SK-N-SH treated with all-trans-retinoic acid at 6 μM for 48 hours (cell line): ENCODE measurements at regions not wholly inside any gene's neighbourhood (a gene's known extent, or its start where the extent isn't known, plus 50 kb on each side); places are given as distances from the start of the nearest gene placed in this dataset.

Experiments
- ATAC-seq: fragments of 200-7000 bp; cut with Tn5 transposase; 3 replicates; pipeline ENCODE4 v1.9.1; 2020; ENCODE audit warnings: mild to moderate bottlenecking, moderate library complexity
- ARNTL ChIP-seq: fragments of 450-650 bp; formaldehyde crosslinking; IDR thresholded peaks from 2 replicates; pipeline ENCODE4 v1.5.0; 2020; ENCODE audit warnings: low read depth, mild to moderate bottlenecking, moderate library complexity, borderline replicate concordance
- BACH2 ChIP-seq: fragments of 250-450 bp; sonication (Bioruptor Pico); IDR thresholded peaks from 2 replicates; pipeline ENCODE4 v1.9.0; 2021; ENCODE audit warnings: mild to moderate bottlenecking, borderline replicate concordance
- CSDC2 ChIP-seq: fragments of 250-450 bp; sonication (Bioruptor Pico); IDR thresholded peaks from 2 replicates; pipeline ENCODE4 v1.5.0; 2020; ENCODE audit warnings: mild to moderate bottlenecking, moderate library complexity
- ESRRG ChIP-seq: fragments of 250-450 bp; sonication (Bioruptor Pico); IDR thresholded peaks from 2 replicates; pipeline ENCODE4 v1.6.1; 2021; ENCODE audit warnings: mild to moderate bottlenecking
- GLIS3 ChIP-seq: fragments of 250-450 bp; sonication (Bioruptor Pico); IDR thresholded peaks from 2 replicates; pipeline ENCODE4 v1.5.0; 2020; ENCODE audit warnings: mild to moderate bottlenecking, moderate library complexity
- ISL1 ChIP-seq: fragments of 250-450 bp; sonication (Bioruptor Pico); IDR thresholded peaks from 2 replicates; pipeline ENCODE4 v2.1.2; 2022; ENCODE audit warnings: mild to moderate bottlenecking, moderate library complexity
- PPARA ChIP-seq: fragments of 250-450 bp; sonication (Bioruptor Pico); IDR thresholded peaks from 2 replicates; pipeline ENCODE4 v1.5.0; 2020; ENCODE audit warnings: mild to moderate bottlenecking, borderline replicate concordance
- RARB ChIP-seq: fragments of 250-450 bp; sonication (Bioruptor Pico); IDR thresholded peaks from 2 replicates; pipeline ENCODE4 v1.8.0; 2021; ENCODE audit warnings: mild to moderate bottlenecking, moderate library complexity
- SNAI2 ChIP-seq: fragments of 250-450 bp; sonication (Bioruptor Pico); IDR thresholded peaks from 2 replicates; pipeline ENCODE4 v1.5.0; 2020; ENCODE audit warnings: mild to moderate bottlenecking, moderate library complexity
- TCF4 ChIP-seq: fragments of 250-450 bp; sonication (Bioruptor Pico); IDR thresholded peaks from 2 replicates; pipeline ENCODE4 v1.8.0; 2021; ENCODE audit warnings: mild to moderate bottlenecking, moderate library complexity, borderline replicate concordance
- TOX ChIP-seq: fragments of 250-450 bp; sonication (Bioruptor Pico); IDR thresholded peaks from 2 replicates; pipeline ENCODE4 v1.8.0; 2021; ENCODE audit warnings: mild to moderate bottlenecking, moderate library complexity, borderline replicate concordance
- ZC3H10 ChIP-seq: fragments of 250-450 bp; sonication (Bioruptor Pico); IDR thresholded peaks from 2 replicates; pipeline ENCODE4 v1.5.1; 2021; ENCODE audit warnings: mild to moderate bottlenecking, moderate library complexity
- ZFP3 ChIP-seq: fragments of 250-450 bp; sonication (Bioruptor Pico); IDR thresholded peaks from 2 replicates; pipeline ENCODE4 v1.5.0; 2020; ENCODE audit warnings: mild to moderate bottlenecking, moderate library complexity
- ZFP30 ChIP-seq: fragments of 450-650 bp; formaldehyde crosslinking; IDR thresholded peaks from 2 replicates; pipeline ENCODE4 v1.5.0; 2022; ENCODE audit warnings: mild to moderate bottlenecking, moderate library complexity
- ZNF565 ChIP-seq: fragments of 450-650 bp; formaldehyde crosslinking; conservative IDR thresholded peaks from 2 replicates; pipeline ENCODE4 v1.5.0; 2020; ENCODE audit warnings: low read depth, mild to moderate bottlenecking, moderate library complexity
- ZNF70 ChIP-seq: fragments of 450-650 bp; formaldehyde crosslinking; IDR thresholded peaks from 2 replicates; pipeline ENCODE4 v1.5.0; 2020; ENCODE audit warnings: mild to moderate bottlenecking, moderate library complexity
- ZNF8 ChIP-seq: fragments of 450-650 bp; formaldehyde crosslinking; IDR thresholded peaks from 2 replicates; pipeline ENCODE4 v1.5.0; 2020; ENCODE audit warnings: mild to moderate bottlenecking, moderate library complexity
- TF ChIP-seq, protein P1 (sequence below): fragments of 250-450 bp; sonication (Bioruptor Pico); IDR thresholded peaks from 2 replicates; pipeline ENCODE4 v1.5.1; 2020; ENCODE audit warnings: low read depth, mild to moderate bottlenecking, moderate library complexity
- TF ChIP-seq, protein P2 (sequence below): fragments of 250-450 bp; sonication (Bioruptor Pico); IDR thresholded peaks from 2 replicates; pipeline ENCODE4 v1.5.1; 2021; ENCODE audit warnings: mild to moderate bottlenecking, moderate library complexity
- TF ChIP-seq, protein P3 (sequence below): fragments of 250-450 bp; sonication (Bioruptor Pico); IDR thresholded peaks from 2 replicates; pipeline ENCODE4 v1.5.0; 2020; ENCODE audit warnings: mild to moderate bottlenecking, moderate library complexity
- TF ChIP-seq, protein P4 (sequence below): fragments of 250-450 bp; sonication (Bioruptor Pico); IDR thresholded peaks from 2 replicates; pipeline ENCODE4 v1.8.0; 2021; ENCODE audit warnings: low read depth, mild to moderate bottlenecking, moderate library complexity, borderline replicate concordance
- TF ChIP-seq, protein P5 (sequence below): fragments of 250-450 bp; sonication (Bioruptor Pico); IDR thresholded peaks from 2 replicates; pipeline ENCODE4 v1.8.0; 2020; ENCODE audit warnings: mild to moderate bottlenecking, moderate library complexity, borderline replicate concordance

DNA sequence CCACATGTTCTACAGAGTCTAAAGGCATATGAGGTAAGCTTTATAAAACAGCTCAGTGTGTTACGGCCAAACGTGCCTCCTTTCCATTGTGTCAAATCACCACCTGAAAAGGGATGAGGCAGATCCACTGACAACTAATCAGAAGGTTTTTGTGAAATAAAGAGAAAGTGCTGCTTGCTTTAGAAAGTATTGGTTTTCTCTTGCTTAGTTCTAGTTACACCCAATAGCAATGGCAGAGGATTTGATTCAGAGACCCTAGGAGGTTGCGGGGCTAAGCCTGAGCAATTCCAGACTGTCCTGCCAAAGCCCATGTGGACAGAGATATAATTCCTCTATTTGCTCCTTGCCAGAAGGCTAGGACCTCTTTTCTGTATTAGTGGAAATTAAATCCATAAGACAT, 125.5 kb downstream of the SPRY1 start:
- no peak for ATAC-seq
- TF ChIP-seq, protein P1, sequence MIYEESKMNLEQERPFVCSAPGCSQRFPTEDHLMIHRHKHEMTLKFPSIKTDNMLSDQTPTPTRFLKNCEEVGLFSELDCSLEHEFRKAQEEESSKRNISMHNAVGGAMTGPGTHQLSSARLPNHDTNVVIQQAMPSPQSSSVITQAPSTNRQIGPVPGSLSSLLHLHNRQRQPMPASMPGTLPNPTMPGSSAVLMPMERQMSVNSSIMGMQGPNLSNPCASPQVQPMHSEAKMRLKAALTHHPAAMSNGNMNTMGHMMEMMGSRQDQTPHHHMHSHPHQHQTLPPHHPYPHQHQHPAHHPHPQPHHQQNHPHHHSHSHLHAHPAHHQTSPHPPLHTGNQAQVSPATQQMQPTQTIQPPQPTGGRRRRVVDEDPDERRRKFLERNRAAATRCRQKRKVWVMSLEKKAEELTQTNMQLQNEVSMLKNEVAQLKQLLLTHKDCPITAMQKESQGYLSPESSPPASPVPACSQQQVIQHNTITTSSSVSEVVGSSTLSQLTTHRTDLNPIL = no peak
- TF ChIP-seq, protein P2, sequence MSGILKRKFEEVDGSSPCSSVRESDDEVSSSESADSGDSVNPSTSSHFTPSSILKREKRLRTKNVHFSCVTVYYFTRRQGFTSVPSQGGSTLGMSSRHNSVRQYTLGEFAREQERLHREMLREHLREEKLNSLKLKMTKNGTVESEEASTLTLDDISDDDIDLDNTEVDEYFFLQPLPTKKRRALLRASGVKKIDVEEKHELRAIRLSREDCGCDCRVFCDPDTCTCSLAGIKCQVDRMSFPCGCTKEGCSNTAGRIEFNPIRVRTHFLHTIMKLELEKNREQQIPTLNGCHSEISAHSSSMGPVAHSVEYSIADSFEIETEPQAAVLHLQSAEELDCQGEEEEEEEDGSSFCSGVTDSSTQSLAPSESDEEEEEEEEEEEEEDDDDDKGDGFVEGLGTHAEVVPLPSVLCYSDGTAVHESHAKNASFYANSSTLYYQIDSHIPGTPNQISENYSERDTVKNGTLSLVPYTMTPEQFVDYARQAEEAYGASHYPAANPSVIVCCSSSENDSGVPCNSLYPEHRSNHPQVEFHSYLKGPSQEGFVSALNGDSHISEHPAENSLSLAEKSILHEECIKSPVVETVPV (CRISPR knock-in tag) = no peak
- TF ChIP-seq PPARA (no peak), ZNF70 (CRISPR knock-in tag) (no peak), ZNF8 (no peak), TOX (CRISPR knock-in tag) (no peak), ZFP30 (CRISPR knock-in tag) (no peak), ISL1 (CRISPR knock-in tag) (no peak), RARB (CRISPR knock-in tag) (no peak), CSDC2 (CRISPR knock-in tag) (no peak), ESRRG (CRISPR knock-in tag) (no peak), SNAI2 (CRISPR knock-in tag) (no peak), GLIS3 (CRISPR knock-in tag) (no peak), BACH2 (CRISPR knock-in tag) (no peak), TCF4 (CRISPR knock-in tag) (no peak), ZC3H10 (CRISPR knock-in tag) (no peak), ZFP3 (CRISPR knock-in tag) (no peak)
- TF ChIP-seq, protein P3, sequence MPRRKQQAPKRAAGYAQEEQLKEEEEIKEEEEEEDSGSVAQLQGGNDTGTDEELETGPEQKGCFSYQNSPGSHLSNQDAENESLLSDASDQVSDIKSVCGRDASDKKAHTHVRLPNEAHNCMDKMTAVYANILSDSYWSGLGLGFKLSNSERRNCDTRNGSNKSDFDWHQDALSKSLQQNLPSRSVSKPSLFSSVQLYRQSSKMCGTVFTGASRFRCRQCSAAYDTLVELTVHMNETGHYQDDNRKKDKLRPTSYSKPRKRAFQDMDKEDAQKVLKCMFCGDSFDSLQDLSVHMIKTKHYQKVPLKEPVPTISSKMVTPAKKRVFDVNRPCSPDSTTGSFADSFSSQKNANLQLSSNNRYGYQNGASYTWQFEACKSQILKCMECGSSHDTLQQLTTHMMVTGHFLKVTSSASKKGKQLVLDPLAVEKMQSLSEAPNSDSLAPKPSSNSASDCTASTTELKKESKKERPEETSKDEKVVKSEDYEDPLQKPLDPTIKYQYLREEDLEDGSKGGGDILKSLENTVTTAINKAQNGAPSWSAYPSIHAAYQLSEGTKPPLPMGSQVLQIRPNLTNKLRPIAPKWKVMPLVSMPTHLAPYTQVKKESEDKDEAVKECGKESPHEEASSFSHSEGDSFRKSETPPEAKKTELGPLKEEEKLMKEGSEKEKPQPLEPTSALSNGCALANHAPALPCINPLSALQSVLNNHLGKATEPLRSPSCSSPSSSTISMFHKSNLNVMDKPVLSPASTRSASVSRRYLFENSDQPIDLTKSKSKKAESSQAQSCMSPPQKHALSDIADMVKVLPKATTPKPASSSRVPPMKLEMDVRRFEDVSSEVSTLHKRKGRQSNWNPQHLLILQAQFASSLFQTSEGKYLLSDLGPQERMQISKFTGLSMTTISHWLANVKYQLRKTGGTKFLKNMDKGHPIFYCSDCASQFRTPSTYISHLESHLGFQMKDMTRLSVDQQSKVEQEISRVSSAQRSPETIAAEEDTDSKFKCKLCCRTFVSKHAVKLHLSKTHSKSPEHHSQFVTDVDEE = no peak
- TF ChIP-seq, protein P4, sequence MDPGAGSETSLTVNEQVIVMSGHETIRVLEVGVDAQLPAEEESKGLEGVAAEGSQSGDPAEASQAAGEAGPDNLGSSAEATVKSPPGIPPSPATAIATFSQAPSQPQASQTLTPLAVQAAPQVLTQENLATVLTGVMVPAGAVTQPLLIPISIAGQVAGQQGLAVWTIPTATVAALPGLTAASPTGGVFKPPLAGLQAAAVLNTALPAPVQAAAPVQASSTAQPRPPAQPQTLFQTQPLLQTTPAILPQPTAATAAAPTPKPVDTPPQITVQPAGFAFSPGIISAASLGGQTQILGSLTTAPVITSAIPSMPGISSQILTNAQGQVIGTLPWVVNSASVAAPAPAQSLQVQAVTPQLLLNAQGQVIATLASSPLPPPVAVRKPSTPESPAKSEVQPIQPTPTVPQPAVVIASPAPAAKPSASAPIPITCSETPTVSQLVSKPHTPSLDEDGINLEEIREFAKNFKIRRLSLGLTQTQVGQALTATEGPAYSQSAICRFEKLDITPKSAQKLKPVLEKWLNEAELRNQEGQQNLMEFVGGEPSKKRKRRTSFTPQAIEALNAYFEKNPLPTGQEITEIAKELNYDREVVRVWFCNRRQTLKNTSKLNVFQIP = no peak
- TF ChIP-seq, protein P5, sequence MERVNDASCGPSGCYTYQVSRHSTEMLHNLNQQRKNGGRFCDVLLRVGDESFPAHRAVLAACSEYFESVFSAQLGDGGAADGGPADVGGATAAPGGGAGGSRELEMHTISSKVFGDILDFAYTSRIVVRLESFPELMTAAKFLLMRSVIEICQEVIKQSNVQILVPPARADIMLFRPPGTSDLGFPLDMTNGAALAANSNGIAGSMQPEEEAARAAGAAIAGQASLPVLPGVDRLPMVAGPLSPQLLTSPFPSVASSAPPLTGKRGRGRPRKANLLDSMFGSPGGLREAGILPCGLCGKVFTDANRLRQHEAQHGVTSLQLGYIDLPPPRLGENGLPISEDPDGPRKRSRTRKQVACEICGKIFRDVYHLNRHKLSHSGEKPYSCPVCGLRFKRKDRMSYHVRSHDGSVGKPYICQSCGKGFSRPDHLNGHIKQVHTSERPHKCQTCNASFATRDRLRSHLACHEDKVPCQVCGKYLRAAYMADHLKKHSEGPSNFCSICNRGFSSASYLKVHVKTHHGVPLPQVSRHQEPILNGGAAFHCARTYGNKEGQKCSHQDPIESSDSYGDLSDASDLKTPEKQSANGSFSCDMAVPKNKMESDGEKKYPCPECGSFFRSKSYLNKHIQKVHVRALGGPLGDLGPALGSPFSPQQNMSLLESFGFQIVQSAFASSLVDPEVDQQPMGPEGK = no peak

DNA sequence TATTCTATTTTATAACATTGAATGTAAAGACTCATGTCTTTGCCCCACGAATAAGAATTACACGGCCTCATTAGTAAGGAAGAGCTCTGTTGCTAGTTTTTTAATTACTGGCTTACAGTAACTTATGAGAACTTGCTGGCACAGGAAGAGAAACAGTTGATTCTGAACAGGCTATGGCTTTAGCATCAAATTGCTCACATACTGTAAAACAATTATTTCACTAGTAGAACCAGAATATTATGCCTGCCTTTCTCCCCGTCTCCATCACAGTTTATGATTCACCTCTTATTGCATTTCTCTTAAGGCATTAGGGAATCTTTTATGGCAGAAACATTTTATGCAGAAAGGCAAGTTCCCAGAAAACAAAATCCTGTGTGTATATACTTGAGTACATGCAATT, 126.1 kb downstream of the SPRY1 start:
- no peak for ATAC-seq
- TF ChIP-seq RARB (CRISPR knock-in tag) (no peak), ESRRG (CRISPR knock-in tag) (no peak), ZNF8 (no peak), ZNF565 (CRISPR knock-in tag) (no peak), ZFP30 (CRISPR knock-in tag) (no peak), ZFP3 (CRISPR knock-in tag) (no peak), BACH2 (CRISPR knock-in tag) (no peak), ZNF70 (CRISPR knock-in tag) (no peak), PPARA (no peak), ARNTL (no peak), GLIS3 (CRISPR knock-in tag) (no peak), TOX (CRISPR knock-in tag) (no peak), ISL1 (CRISPR knock-in tag) (no peak), CSDC2 (CRISPR knock-in tag) (no peak)
- TF ChIP-seq, protein P1 = no peak
- TF ChIP-seq, protein P2 (CRISPR knock-in tag) = no peak
- TF ChIP-seq, protein P4 = no peak
- TF ChIP-seq, protein P3 = no peak
